ENCODE measurements at regions not wholly inside any gene's neighbourhood (a gene's known extent, or its start where the extent isn't known, plus 50 kb on each side); places are given as distances from the start of the nearest gene placed in this dataset.

GRCh38 chr1:114219172-114219868 lies 65.7 kb upstream of the SYT6 start:
- Histone ChIP-seq H3K4me3 (ENCODE audit: low read depth, low read length) (no peak overlapping the region), H3K36me3 (no peaks in the 10 kb centered on the region), H3K27ac (no peak overlapping the region), H3K9me3 (ENCODE audit: severe bottlenecking) (no peaks in the 10 kb centered on the region), H3K27me3 (ENCODE audit: insufficient read depth, low read depth, severe bottlenecking) (no peaks in the 10 kb centered on the region)
- peak; percentile 38 for TF ChIP-seq CTCF (IDR thresholded peaks at IDR 0.05; ENCODE audit: low read depth, low read length)
- DNase-seq: peak; percentile 45

- H3K36me3 ChIP-seq: no peaks in the 10 kb centered on the region
- H3K27ac ChIP-seq: no peak overlapping the region
- DNase-seq: no peak
- TF ChIP-seq CTCF (IDR thresholded peaks at IDR 0.05; ENCODE audit: low read depth, low read length): no peak
- H3K4me3 ChIP-seq (ENCODE audit: low read depth, low read length): no peak overlapping the region
- H3K9me3 ChIP-seq (ENCODE audit: severe bottlenecking): no peaks in the 10 kb centered on the region
- H3K27me3 ChIP-seq (ENCODE audit: insufficient read depth, low read depth, severe bottlenecking): no peaks in the 10 kb centered on the region
Observed at GRCh38 chr1:114218361-114219171, 64.9 kb upstream of the SYT6 start.

GRCh38 chr1:114216431-114217173 lies 62.9 kb upstream of the SYT6 start:
- Histone ChIP-seq H3K4me3 (ENCODE audit: low read depth, low read length) (no peak overlapping the region), H3K36me3 (no peaks in the 10 kb centered on the region), H3K27ac (no peak overlapping the region), H3K9me3 (ENCODE audit: severe bottlenecking) (no peaks in the 10 kb centered on the region), H3K27me3 (ENCODE audit: insufficient read depth, low read depth, severe bottlenecking) (no peaks in the 10 kb centered on the region)
- no peak for DNase-seq
- TF ChIP-seq CTCF (IDR thresholded peaks at IDR 0.05; ENCODE audit: low read depth, low read length): no peak

- no peaks in the 10 kb centered on the region for H3K27me3 ChIP-seq (ENCODE audit: insufficient read depth, low read depth, severe bottlenecking)
- no peak for TF ChIP-seq CTCF (IDR thresholded peaks at IDR 0.05; ENCODE audit: low read depth, low read length)
- no peaks in the 10 kb centered on the region for H3K36me3 ChIP-seq
- no peak overlapping the region for H3K4me3 ChIP-seq (ENCODE audit: low read depth, low read length)
- no peaks in the 10 kb centered on the region for H3K9me3 ChIP-seq (ENCODE audit: severe bottlenecking)
- DNase-seq: no peak
- H3K27ac ChIP-seq: no peak overlapping the region
Observed at GRCh38 chr1:114215436-114215835, 61.8 kb upstream of the SYT6 start.

GRCh38 chr1:114214016-114214415 lies 60.3 kb upstream of the SYT6 start:
- Histone ChIP-seq H3K9me3 (ENCODE audit: severe bottlenecking) (no peaks in the 10 kb centered on the region), H3K4me3 (ENCODE audit: low read depth, low read length) (no peak overlapping the region), H3K27me3 (ENCODE audit: insufficient read depth, low read depth, severe bottlenecking) (no peaks in the 10 kb centered on the region), H3K27ac (no peak overlapping the region), H3K36me3 (no peaks in the 10 kb centered on the region)
- no peak for DNase-seq
- TF ChIP-seq CTCF (IDR thresholded peaks at IDR 0.05; ENCODE audit: low read depth, low read length): no peak
